A549 (cell line): ENCODE measurements at regions not wholly inside any gene's neighbourhood (a gene's known extent, or its start where the extent isn't known, plus 50 kb on each side); places are given as distances from the start of the nearest gene placed in this dataset.

Experiments used
- CTCF ChIP-seq: fragments of >200 bp; sonication (Bioruptor Twin); formaldehyde crosslinking; IDR thresholded peaks from 3 replicates; pipeline ENCODE4 v1.5.1; 2016
- REST ChIP-seq: fragments of 200-600 bp; sonication (generic); IDR thresholded peaks from 2 replicates; pipeline ENCODE4 v1.6.1; 2016; ENCODE audit warnings: antibody characterized with exemption, mild to moderate bottlenecking, moderate library complexity

GRCh38 chr13:61136515-61136914 is 279.1 kb downstream of the PCDH20 start:
- TF ChIP-seq CTCF, result no peak
- no peak for TF ChIP-seq REST
